Keratinocyte (primary cell): ENCODE measurements at regions not wholly inside any gene's neighbourhood (a gene's known extent, or its start where the extent isn't known, plus 50 kb on each side); places are given as distances from the start of the nearest gene placed in this dataset.
A peak's percentile ranks its signal among the peaks of the same experiment; 100 is the strongest.

Experiments used
- DNase-seq: peaks from one replicate; pipeline ENCODE4 v3.0.0-alpha.2; 2011; ENCODE audit warnings: low read depth, missing footprints, low spot score
- FAIRE-seq: peaks from 2 replicates; lab custom pipeline; 2011; peaks lifted over from hg19 to GRCh38; lab: Jason Lieb, UNC
- H2AFZ ChIP-seq: 2 replicates; pipeline ENCODE4 v1.6.0; 2012; ENCODE audit warnings: low read length, control low read depth, inconsistent platforms; ENCODE audit not compliant: control insufficient read depth
- H3K27ac ChIP-seq: 2 replicates; pipeline ENCODE4 v1.5.1; 2011; ENCODE audit warnings: low read length; ENCODE audit not compliant: control insufficient read depth, insufficient read depth
- H3K27me3 ChIP-seq: 3 replicates; pipeline ENCODE4 v1.6.0; 2011; ENCODE audit warnings: low read length; ENCODE audit not compliant: control insufficient read depth, insufficient read depth; ENCODE audit errors: extremely low read depth
- H3K36me3 ChIP-seq, 2 experiments: 2 replicates in 1 of 2; 3 replicates in 1 of 2; pipeline ENCODE4 v1.5.1; 2011; ENCODE audit warnings: low read length in 2 of 2, mild to moderate bottlenecking in 1 of 2; ENCODE audit not compliant: control insufficient read depth in 2 of 2, insufficient read depth in 2 of 2; ENCODE audit errors: extremely low read depth in 1 of 2
- H3K4me1 ChIP-seq: 3 replicates; pipeline ENCODE4 v1.5.1; 2011; ENCODE audit warnings: low read length; ENCODE audit not compliant: control insufficient read depth, insufficient read depth; ENCODE audit errors: extremely low read depth
- H3K4me2 ChIP-seq: 3 replicates; pipeline ENCODE4 v1.6.0; 2011; ENCODE audit warnings: low read depth, low read length; ENCODE audit not compliant: control insufficient read depth, insufficient read depth; ENCODE audit errors: extremely low read depth
- H3K4me3 ChIP-seq, 3 experiments: fragments of 200-600 bp in 1 of 3; sonication (generic) in 1 of 3; 2 replicates in 2 of 3; 3 replicates in 1 of 3; pipeline ENCODE4 v1.5.1; 2011 to 2016; ENCODE audit warnings: low read length in 3 of 3, mild to moderate bottlenecking in 3 of 3, control low read depth in 2 of 3, inconsistent platforms in 1 of 3, low read depth in 1 of 3, mixed read lengths in 1 of 3, mixed run types in 1 of 3, moderate library complexity in 1 of 3; ENCODE audit not compliant: control insufficient read depth in 2 of 3, insufficient read depth in 2 of 3; ENCODE audit errors: extremely low read depth in 1 of 3
- H3K79me2 ChIP-seq: 2 replicates; pipeline ENCODE4 v1.6.0; 2012; ENCODE audit warnings: low read length; ENCODE audit not compliant: control insufficient read depth, insufficient read depth
- H3K9ac ChIP-seq: 3 replicates; pipeline ENCODE4 v1.6.0; 2011; ENCODE audit warnings: low read length; ENCODE audit not compliant: control insufficient read depth, insufficient read depth; ENCODE audit errors: extremely low read depth
- H3K9me1 ChIP-seq: 3 replicates; pipeline ENCODE4 v1.6.0; 2011; ENCODE audit warnings: low read length; ENCODE audit not compliant: control insufficient read depth, insufficient read depth; ENCODE audit errors: extremely low read depth
- H3K9me3 ChIP-seq: 2 replicates; pipeline ENCODE4 v1.5.1; 2012; ENCODE audit warnings: low read depth, low read length; ENCODE audit not compliant: control insufficient read depth
- H4K20me1 ChIP-seq: 3 replicates; pipeline ENCODE4 v1.6.0; 2011; ENCODE audit warnings: low read length; ENCODE audit not compliant: control insufficient read depth, insufficient read depth; ENCODE audit errors: extremely low read depth
- CTCF ChIP-seq, 3 experiments: IDR thresholded peaks in 1 of 3; conservative IDR thresholded peaks in 1 of 3; optimal IDR thresholded peaks in 1 of 3; 2 replicates in 2 of 3; 3 replicates in 1 of 3; pipeline versions ENCODE3 to v1.5.1; 2011; ENCODE audit warnings: low read length in 3 of 3, mild to moderate bottlenecking in 3 of 3, moderate library complexity in 2 of 3, control low read depth in 1 of 3, inconsistent platforms in 1 of 3; ENCODE audit not compliant: insufficient read depth in 2 of 3; ENCODE audit errors: extremely low read depth in 1 of 3
- EZH2 ChIP-seq: IDR thresholded peaks from one replicate; pipeline ENCODE4 v1.6.1; 2012; ENCODE audit warnings: inconsistent platforms, mild to moderate bottlenecking, low read length, moderate library complexity
- dilution Hi-C: fragments of 300-500 bp; cut with MboI; formaldehyde crosslinking; loops from one replicate; pipeline ENCODE4 v1.7.0; 2020; ENCODE audit warnings: low sequenced_read_pairs; ENCODE audit not compliant: extremely low pct_ligation_motif_present

DNA sequence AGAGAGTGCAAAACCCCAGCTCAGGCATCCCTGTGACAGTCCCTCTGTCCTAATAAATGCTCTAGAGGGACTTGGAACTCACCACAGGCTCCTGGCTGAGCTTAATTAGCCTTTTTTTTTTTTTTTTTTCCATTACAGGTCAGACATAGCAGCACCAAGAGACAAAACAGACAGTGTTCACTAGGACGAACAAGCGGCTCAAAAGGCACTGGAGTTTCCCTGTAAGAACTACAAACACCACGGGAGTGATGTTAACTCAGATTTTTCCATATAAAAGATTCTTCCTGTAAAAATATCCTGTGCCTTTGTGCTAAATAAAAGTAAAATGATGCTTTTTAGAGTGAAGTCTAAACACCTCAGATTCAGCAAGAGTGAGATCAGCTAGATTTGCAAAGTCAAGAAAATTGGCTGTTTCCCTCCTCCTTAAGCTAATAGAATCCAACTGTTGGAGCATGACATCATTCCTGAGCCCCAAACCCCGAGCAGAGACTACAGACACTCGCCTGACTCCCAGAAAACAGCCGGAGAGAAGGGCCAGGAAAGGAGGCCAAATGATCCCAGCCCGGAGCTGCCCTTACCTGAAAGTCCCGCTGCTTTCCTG lies 101.0 kb upstream of the AKIP1 start:
- H3K9me3 ChIP-seq, result no peaks in the 10 kb centered on the region
- H3K9ac ChIP-seq, result peak overlapping the region; percentile 89
- DNase-seq, result no peak
- H3K4me2 ChIP-seq, result peak overlapping the region; percentile 99
- dilution Hi-C loops, result no loop called here
- H3K9me1 ChIP-seq, result peaks cover 3% of the 10 kb centered on the region
- H3K79me2 ChIP-seq, result peaks cover 53% of the 10 kb centered on the region
- peak overlapping the region; percentile 88 for H3K27ac ChIP-seq
- H4K20me1 ChIP-seq, result no peaks in the 10 kb centered on the region
- peak overlapping the region; percentile 63 to 75 (median 64) for H3K4me3 ChIP-seq
- peaks cover 70% of the 10 kb centered on the region for H3K4me1 ChIP-seq
- TF ChIP-seq EZH2 (no peak), CTCF (optimal IDR thresholded peaks at IDR 0.05 in 1 of 3, IDR thresholded peaks at IDR 0.05 in 1 of 3, conservative IDR thresholded peaks at IDR 0.05 in 1 of 3; ENCODE audit: extremely low read depth in 1 of 3, insufficient read depth in 2 of 3, low read length in 3 of 3) (no peak)
- H2AFZ ChIP-seq, result peak overlapping the region; percentile 22
- H3K27me3 ChIP-seq, result no peaks in the 10 kb centered on the region
- peaks cover 0 to 3% of the 10 kb centered on the region in 2 experiments for H3K36me3 ChIP-seq
- FAIRE-seq, result no peak

- FAIRE-seq (peak; percentile 85), DNase-seq (no peak)
- dilution Hi-C loops, result no loop called here
- peaks cover 0 to 3% of the 10 kb centered on the region in 2 experiments for H3K36me3 ChIP-seq
- peak overlapping the region; percentile 99 for H3K4me2 ChIP-seq
- H3K27me3 ChIP-seq, result no peaks in the 10 kb centered on the region
- H2AFZ ChIP-seq, result peak overlapping the region; percentile 22
- TF ChIP-seq CTCF (optimal IDR thresholded peaks at IDR 0.05 in 1 of 3, IDR thresholded peaks at IDR 0.05 in 1 of 3, conservative IDR thresholded peaks at IDR 0.05 in 1 of 3; ENCODE audit: extremely low read depth in 1 of 3, insufficient read depth in 2 of 3, low read length in 3 of 3) (peak in 1 of 3 experiments; percentile 21), EZH2 (no peak)
- H3K4me3 ChIP-seq, result peak overlapping the region; percentile 63 to 75 (median 64)
- H4K20me1 ChIP-seq, result no peaks in the 10 kb centered on the region
- H3K27ac ChIP-seq, result peak overlapping the region; percentile 88
- H3K9me3 ChIP-seq, result no peaks in the 10 kb centered on the region
- peak overlapping the region; percentile 89 for H3K9ac ChIP-seq
- H3K4me1 ChIP-seq, result peaks cover 74% of the 10 kb centered on the region
- H3K9me1 ChIP-seq, result peaks cover 3% of the 10 kb centered on the region
- H3K79me2 ChIP-seq, result peaks cover 46% of the 10 kb centered on the region
Measured at GRCh38 chr11:8810540-8811301, 100.3 kb upstream of the AKIP1 start.
